AG10803 (cell line): ENCODE measurements at regions not wholly inside any gene's neighbourhood (a gene's known extent, or its start where the extent isn't known, plus 50 kb on each side); places are given as distances from the start of the nearest gene placed in this dataset.
A peak's percentile ranks its signal among the peaks of the same experiment; 100 is the strongest.
"Not testable (repeated sequence)": the region's sequence is repeated elsewhere in the genome, so short reads cannot be mapped to it uniquely, and the experiment has no call there.

Experiments
- DNase-seq: peaks from one replicate; pipeline ENCODE4 v3.0.0; 2010; ENCODE audit warnings: low read depth
- H3K4me3 ChIP-seq: 2 replicates; pipeline ENCODE4 v1.5.1; 2011; ENCODE audit warnings: mild to moderate bottlenecking, low read length, control low read depth
- CTCF ChIP-seq: conservative IDR thresholded peaks from 2 replicates; pipeline ENCODE4 v1.5.1; 2011; ENCODE audit warnings: mild to moderate bottlenecking, low read length, control low read depth, inconsistent platforms

DNA sequence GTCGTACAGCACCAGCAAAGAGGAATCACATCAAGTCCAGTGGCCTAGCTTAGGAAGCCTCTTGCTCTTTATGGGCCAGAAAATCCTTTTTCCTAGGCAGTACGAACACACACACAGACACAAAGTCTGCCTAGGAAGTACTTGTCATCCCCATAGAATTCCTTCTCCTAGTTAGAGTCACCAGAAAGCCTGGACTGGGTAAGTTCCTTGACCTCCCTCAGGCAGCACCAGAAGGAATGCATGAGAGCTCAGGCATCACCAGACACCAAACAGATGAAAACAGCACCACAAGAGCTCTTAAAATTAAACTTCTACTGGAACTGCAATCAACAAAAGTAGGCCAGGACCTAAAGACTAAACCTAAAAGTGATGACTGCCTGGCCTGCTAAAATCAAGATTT is 192.9 kb upstream of the CCDC54 start:
- H3K4me3 ChIP-seq = no peak overlapping the region
- TF ChIP-seq CTCF = no peak
- DNase-seq = peak; percentile 23

GRCh38 chr3:107188262-107188661 is 189.0 kb upstream of the CCDC54 start:
- no peak for TF ChIP-seq CTCF
- H3K4me3 ChIP-seq = no peak overlapping the region
- DNase-seq = no peak

GRCh38 chr3:107189158-107189791 is 188.0 kb upstream of the CCDC54 start:
- no peak for TF ChIP-seq CTCF
- H3K4me3 ChIP-seq = no peak overlapping the region
- DNase-seq = no peak

DNA sequence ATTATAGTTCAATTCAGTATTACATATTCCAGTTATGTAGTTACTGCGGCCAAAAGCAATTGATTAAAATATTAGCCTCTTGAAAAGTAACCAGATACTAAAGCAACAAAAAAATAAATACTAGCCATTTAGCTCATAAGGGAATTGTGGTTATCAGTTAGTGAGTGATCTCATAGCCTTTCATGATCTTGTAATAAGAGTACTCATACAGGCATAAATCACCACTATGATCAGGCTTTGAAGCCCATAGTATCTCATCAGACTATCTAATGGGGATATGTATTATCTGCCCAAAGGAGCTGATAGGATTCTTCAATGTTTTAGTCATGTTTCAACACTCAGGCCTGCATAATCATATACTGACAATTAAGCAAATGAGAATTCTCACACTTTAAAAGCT is 184.1 kb upstream of the CCDC54 start:
- no peak for DNase-seq
- TF ChIP-seq CTCF = no peak
- H3K4me3 ChIP-seq = no peak overlapping the region

DNA sequence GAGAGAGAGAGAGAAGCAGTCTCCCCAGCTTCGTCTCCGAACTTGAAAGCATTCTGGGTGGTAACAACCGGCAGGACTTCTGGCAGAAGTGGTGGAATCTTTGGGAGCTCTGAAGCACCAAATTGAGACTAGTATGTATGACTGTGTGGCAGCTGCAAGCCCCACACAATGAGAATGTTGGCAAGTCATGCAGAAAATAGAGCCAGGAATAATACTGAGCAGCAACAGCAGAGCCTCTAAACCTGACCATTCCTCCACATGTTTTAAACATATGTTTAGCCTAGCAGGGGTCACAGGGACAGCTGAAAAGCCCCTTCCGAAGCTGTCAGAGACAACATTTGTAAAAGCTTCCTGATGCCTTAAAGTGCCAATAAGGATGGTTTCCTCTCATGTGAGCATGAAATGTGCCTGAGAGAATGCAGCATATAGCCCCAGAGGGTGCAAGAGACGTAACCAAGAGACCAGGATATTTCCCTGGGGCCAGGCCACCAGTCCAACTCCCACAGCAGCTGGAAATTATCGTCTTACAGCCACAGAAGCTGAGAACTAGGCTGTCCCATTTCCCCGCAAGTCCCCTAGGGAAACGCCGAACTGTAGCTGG is 178.6 kb upstream of the CCDC54 start:
- peak; percentile 74 for DNase-seq
- peak overlapping the region; percentile 11; the same call in 1 of the 2 replicates for H3K4me3 ChIP-seq

DNA sequence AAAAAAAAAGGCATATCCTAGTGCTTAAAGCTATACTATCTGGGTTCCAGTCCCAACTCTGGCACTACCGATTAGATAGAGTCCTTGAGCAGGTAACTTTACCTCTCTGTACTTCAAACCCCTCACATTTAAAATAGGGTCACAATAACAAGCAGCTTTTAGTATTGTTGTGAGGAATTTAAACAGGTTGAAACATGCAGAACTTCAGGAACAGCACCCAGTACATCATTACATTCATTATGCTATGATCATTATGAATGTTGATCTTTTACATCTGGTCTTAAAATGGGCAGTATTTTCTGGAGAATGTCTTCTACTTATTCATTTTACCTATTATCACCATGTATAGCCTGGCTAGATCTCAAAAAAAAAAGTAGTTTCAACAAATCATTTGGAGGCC is 176.1 kb upstream of the CCDC54 start:
- DNase-seq = no peak
- no peak for TF ChIP-seq CTCF
- no peak overlapping the region for H3K4me3 ChIP-seq

More for the DNA sequence above, 178.6 kb upstream of the CCDC54 start:
- no peak for TF ChIP-seq CTCF

DNA sequence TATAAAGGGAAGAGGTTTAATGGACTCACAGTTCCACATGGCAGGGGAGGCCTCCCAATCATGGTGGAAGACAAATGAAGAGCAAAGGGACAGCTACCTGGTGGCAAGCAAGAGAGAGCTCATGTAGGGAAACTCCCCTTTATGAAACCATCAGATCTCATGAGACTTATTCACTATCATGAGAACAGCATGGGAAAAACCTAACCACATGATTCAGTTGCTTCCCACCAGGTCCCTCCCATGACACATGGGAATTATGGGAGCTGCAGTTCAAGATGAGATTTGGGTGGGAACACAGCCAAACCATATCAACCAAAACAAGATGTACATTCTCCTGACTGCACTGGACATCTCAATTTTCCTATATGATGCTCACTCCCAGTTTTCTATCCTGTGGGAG is 174.4 kb upstream of the CCDC54 start:
- not testable (repeated sequence) for H3K4me3 ChIP-seq, DNase-seq
